Muscle of leg (tissue), 3 donors: ENCODE measurements at regions not wholly inside any gene's neighbourhood (a gene's known extent, or its start where the extent isn't known, plus 50 kb on each side); places are given as distances from the start of the nearest gene placed in this dataset.

Experiments used
- DNase-seq: peaks from one replicate; pipeline ENCODE4 v3.0.0; 2013
- H3K27ac ChIP-seq: one replicate; pipeline ENCODE4 v1.5.1; 2013; ENCODE audit warnings: mild to moderate bottlenecking, low read length, control low read depth
- H3K27me3 ChIP-seq: one replicate; pipeline ENCODE4 v1.6.1; 2013; ENCODE audit warnings: low read length; ENCODE audit not compliant: control insufficient read depth, insufficient read depth
- H3K36me3 ChIP-seq: one replicate; pipeline ENCODE4 v1.6.1; 2013; ENCODE audit warnings: low read length; ENCODE audit not compliant: control insufficient read depth, insufficient read depth
- H3K4me1 ChIP-seq: one replicate; pipeline ENCODE4 v1.6.1; 2013; ENCODE audit warnings: low read length; ENCODE audit not compliant: control insufficient read depth, insufficient read depth
- H3K4me3 ChIP-seq: one replicate; pipeline ENCODE4 v1.5.1; 2013; ENCODE audit warnings: low read length, control low read depth
- H3K9me3 ChIP-seq: replicated peaks from 2 replicates; pipeline ENCODE4 v1.6.1; 2013; ENCODE audit warnings: low read depth, low read length; ENCODE audit not compliant: control insufficient read depth
- WGBS: methylation state at CpG from one replicate; pipeline ENCODE4 v1.1.5; 2013; ENCODE audit warnings: missing lambda C conversion rate; ENCODE audit not compliant: insufficient coverage; 5-methylcytosine and 5-hydroxymethylcytosine counted together

GRCh38 chr6:169989594-169989993, 238.2 kb downstream of the ERMARD start:
- Histone ChIP-seq H3K9me3 (no peaks in the 10 kb centered on the region), H3K36me3 (no peaks in the 10 kb centered on the region), H3K4me3 (no peak overlapping the region), H3K27me3 (no peaks in the 10 kb centered on the region), H3K27ac (no peak overlapping the region), H3K4me1 (peaks cover 12% of the 10 kb centered on the region)
- 86% methylated on average over 4 of the region's 8 CpGs for WGBS
- no peak for DNase-seq

- Histone ChIP-seq H3K9me3 (no peaks in the 10 kb centered on the region), H3K27ac (no peak overlapping the region), H3K4me1 (peaks cover 12% of the 10 kb centered on the region), H3K4me3 (no peak overlapping the region), H3K36me3 (no peaks in the 10 kb centered on the region), H3K27me3 (no peaks in the 10 kb centered on the region)
- WGBS, result 81% methylated on average over 22 of the region's 25 CpGs
- no peak for DNase-seq
These were observed 237.5 kb downstream of the ERMARD start for GRCh38 chr6:169988769-169989550.

- 86% methylated on average over 28 of the region's 35 CpGs for WGBS
- no peak overlapping the region for H3K4me3 ChIP-seq
- H3K4me1 ChIP-seq, result peaks cover 8% of the 10 kb centered on the region
- no peaks in the 10 kb centered on the region for H3K36me3 ChIP-seq
- H3K27ac ChIP-seq, result no peak overlapping the region
- H3K9me3 ChIP-seq, result no peaks in the 10 kb centered on the region
- H3K27me3 ChIP-seq, result no peaks in the 10 kb centered on the region
- no peak for DNase-seq
These were observed 235.6 kb downstream of the ERMARD start for GRCh38 chr6:169986848-169987498.

- no peak for DNase-seq
- Histone ChIP-seq H3K4me1 (peaks cover 8% of the 10 kb centered on the region), H3K9me3 (no peaks in the 10 kb centered on the region), H3K27me3 (no peaks in the 10 kb centered on the region), H3K4me3 (no peak overlapping the region), H3K36me3 (no peaks in the 10 kb centered on the region), H3K27ac (no peak overlapping the region)
- 85% methylated on average over 30 of the region's 30 CpGs for WGBS
These were observed 234.9 kb downstream of the ERMARD start for GRCh38 chr6:169986171-169986847.

GRCh38 chr6:169985121-169986015, 233.9 kb downstream of the ERMARD start:
- no peaks in the 10 kb centered on the region for H3K27me3 ChIP-seq
- no peak overlapping the region for H3K4me3 ChIP-seq
- DNase-seq, result no peak
- no peaks in the 10 kb centered on the region for H3K9me3 ChIP-seq
- H3K36me3 ChIP-seq, result no peaks in the 10 kb centered on the region
- H3K27ac ChIP-seq, result no peak overlapping the region
- 92% methylated on average over 30 of the region's 38 CpGs for WGBS
- H3K4me1 ChIP-seq, result peaks cover 8% of the 10 kb centered on the region

- 71% methylated on average over 39 of the region's 40 CpGs for WGBS
- Histone ChIP-seq H3K36me3 (no peaks in the 10 kb centered on the region), H3K4me3 (no peak overlapping the region), H3K27me3 (no peaks in the 10 kb centered on the region), H3K4me1 (peaks cover 8% of the 10 kb centered on the region), H3K27ac (no peak overlapping the region), H3K9me3 (no peaks in the 10 kb centered on the region)
- DNase-seq, result no peak
These were observed 233.0 kb downstream of the ERMARD start for GRCh38 chr6:169984181-169985120.

- H3K4me1 ChIP-seq, result peaks cover 3% of the 10 kb centered on the region
- H3K36me3 ChIP-seq, result no peaks in the 10 kb centered on the region
- no peak overlapping the region for H3K4me3 ChIP-seq
- no peaks in the 10 kb centered on the region for H3K27me3 ChIP-seq
- no peak overlapping the region for H3K27ac ChIP-seq
- DNase-seq, result no peak
- H3K9me3 ChIP-seq, result no peaks in the 10 kb centered on the region
- 67% methylated on average over 9 of the region's 10 CpGs for WGBS
These were observed 232.2 kb downstream of the ERMARD start for GRCh38 chr6:169983651-169984050.

GRCh38 chr6:169982461-169983386, 231.3 kb downstream of the ERMARD start:
- peaks cover 3% of the 10 kb centered on the region for H3K4me1 ChIP-seq
- no peaks in the 10 kb centered on the region for H3K9me3 ChIP-seq
- no peaks in the 10 kb centered on the region for H3K36me3 ChIP-seq
- 77% methylated on average over 19 of the region's 31 CpGs for WGBS
- no peak overlapping the region for H3K4me3 ChIP-seq
- peaks cover 2% of the 10 kb centered on the region for H3K27me3 ChIP-seq
- no peak for DNase-seq
- no peak overlapping the region for H3K27ac ChIP-seq
